HG02840 (cell line): ENCODE measurements at regions not wholly inside any gene's neighbourhood (a gene's known extent, or its start where the extent isn't known, plus 50 kb on each side); places are given as distances from the start of the nearest gene placed in this dataset.
"Not testable (repeated sequence)": the region's sequence is repeated elsewhere in the genome, so short reads cannot be mapped to it uniquely, and the experiment has no call there.

Experiments
- ATAC-seq: cut with Tn5 transposase; IDR thresholded peaks from one replicate; pipeline ENCODE4 v1.9.1; 2021; ENCODE audit warnings: mild to moderate bottlenecking, moderate library complexity, moderate number of reproducible peaks; ENCODE audit not compliant: unreplicated experiment, low FRiP score

DNA sequence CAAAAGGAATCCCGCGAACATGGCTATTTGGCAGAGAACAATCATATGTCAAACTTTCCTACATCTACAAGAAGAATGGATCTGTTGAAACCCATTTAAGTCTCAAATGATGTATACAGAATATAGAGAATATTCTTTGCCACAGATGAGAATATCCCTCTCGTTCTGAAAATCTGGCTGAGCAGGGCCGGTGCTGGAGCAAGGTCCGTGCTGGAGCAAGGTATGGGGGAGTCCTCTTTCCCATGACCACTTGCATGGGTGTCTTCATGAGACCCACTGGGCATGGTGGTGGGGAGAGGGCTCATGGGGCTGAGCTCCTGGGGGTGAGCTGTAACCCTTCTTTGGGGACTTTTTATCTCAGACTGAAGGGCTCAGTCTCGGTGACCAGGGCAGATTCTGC, 440.9 kb downstream of the SOX9 start:
- no peak for ATAC-seq

DNA sequence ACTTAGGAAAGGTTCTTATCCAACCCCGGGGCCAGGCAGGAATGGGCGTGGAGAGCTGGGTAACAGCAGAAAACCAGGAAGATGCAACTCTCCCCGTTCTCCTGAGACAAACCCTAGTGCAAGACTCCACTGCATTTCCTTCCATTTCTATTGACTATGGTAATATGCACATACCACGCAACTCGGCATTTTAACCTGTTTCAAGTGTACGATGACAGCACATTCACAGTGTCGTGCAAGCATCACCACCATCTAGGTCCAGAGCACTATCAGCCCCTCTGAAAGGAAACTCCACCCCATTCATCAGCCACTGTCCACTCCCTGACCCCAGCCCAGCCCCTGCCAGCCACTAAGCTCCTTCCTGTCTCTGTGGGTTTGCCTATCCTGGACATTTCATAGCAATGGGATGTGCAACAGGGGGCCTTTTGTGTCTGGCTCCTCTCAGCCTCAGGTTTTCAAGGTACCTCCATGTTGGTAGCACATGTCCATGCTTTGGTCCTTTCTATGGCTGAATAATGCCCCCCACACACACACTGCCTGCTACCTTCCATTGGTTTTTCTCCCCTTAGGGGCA, 441.9 kb downstream of the SOX9 start:
- ATAC-seq, result no peak

DNA sequence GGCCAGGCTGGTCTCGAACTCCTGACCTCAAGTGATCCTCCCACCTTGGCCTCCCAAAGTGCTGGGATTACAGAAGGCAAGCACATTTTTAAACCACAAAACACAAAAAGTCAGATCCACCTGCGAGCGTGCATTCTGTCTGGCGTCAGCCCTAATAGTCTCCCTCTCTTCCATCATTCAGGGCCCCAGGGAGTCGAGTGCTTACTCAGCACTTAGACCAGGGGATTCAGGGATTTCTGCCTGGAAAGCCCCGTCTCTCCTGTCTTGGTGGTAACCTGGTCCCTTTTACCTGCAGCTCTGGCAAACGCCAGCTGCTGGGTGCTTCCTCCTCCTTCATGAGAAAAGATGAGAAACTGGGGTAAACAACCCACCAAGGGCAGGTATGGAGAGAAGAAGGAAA, 443.1 kb downstream of the SOX9 start:
- no peak for ATAC-seq

DNA sequence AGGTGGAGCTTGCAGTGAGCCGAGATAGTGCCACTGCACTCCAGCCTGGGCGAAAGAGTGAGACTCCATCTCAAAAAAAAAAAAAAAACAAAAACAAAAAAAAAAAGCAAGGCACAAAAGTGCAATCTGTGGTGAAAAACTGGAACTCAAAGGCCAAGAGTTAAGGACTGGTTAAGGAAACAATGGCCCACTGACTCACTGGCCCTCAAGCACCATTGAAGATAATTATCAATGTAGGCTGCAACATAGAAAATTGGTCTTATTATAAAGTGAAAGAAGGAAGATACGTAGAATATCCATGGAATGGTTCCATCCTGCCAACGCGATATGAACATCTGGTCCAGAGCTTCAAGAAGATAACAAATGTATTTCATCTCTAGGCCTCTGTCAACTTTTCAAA, 444.2 kb downstream of the SOX9 start:
- ATAC-seq, result no peak

DNA sequence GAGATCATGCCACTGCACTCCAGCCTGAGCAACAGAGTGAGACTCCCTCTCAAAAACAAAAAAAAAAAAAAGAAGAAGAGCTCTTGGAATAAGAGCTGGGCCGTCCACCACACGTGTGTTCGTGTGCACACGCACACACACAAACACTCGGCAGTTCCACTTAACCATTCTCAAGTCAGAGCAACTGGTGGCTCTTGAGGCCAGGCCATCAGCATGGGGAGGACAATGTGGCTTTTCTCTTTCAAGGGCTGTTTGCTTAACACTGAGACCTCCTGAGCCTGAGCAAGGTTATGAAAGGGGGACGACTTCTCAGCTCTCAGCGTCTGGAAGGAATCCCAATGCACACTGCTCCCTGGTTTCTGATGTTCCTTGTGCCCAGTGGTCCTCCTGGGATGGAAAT, 444.9 kb downstream of the SOX9 start:
- no peak for ATAC-seq

DNA sequence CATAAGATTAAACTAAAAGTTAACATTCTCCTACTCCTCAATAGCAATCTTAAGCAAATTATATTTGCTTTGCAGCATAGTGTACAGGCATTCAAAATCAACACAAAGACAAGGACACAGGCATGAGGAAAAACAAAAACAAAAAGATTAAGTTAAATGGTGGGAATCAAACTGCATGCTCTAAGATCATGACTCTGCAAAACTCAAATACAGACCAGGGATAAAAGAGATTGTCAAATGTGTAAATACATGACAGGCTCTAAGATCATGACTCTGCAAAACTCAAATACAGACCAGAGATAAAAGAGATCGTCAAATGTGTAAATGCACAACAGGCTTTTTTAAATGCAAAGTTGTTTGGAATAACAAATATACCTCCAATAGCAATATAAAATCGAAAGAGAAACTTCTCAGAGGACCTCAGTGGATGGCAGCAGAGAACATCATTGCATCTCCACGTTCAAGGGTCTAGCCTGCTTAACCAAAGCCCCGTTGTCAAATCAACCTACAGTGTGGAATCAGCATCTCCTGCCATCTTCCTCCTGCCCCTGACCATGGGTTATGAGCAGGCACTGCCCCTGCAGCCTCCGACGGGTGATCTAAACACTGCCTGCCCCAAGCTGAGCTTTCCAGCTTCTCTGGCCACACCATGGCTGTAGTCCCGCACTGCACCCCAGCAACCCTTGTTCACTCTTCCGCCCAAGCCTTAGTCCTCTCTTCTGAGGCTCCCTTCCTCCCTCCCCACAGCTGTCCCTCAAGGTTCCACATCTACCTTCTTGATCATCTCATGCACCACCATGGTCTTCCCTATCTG, 446.1 kb downstream of the SOX9 start:
- ATAC-seq, result no peak

DNA sequence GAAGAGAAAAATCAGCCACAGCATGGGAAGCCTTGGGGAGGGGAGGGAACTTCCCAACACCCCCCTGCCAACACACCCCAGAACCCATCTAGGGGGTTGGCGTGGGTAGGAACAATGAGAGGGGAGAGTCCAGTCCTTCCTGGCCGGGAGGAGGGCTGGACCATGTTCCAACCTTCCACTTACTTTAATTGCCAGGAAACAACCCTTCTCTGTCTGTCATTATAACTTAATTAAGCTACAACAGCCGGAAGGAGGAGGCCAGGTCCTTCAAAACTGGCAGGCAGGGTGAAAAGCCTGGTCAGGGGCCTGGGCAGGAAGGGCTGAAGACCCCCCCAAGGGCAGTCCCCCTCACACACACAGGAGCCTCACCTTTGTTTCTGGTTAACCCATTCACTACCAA, 447.0 kb downstream of the SOX9 start:
- no peak for ATAC-seq

DNA sequence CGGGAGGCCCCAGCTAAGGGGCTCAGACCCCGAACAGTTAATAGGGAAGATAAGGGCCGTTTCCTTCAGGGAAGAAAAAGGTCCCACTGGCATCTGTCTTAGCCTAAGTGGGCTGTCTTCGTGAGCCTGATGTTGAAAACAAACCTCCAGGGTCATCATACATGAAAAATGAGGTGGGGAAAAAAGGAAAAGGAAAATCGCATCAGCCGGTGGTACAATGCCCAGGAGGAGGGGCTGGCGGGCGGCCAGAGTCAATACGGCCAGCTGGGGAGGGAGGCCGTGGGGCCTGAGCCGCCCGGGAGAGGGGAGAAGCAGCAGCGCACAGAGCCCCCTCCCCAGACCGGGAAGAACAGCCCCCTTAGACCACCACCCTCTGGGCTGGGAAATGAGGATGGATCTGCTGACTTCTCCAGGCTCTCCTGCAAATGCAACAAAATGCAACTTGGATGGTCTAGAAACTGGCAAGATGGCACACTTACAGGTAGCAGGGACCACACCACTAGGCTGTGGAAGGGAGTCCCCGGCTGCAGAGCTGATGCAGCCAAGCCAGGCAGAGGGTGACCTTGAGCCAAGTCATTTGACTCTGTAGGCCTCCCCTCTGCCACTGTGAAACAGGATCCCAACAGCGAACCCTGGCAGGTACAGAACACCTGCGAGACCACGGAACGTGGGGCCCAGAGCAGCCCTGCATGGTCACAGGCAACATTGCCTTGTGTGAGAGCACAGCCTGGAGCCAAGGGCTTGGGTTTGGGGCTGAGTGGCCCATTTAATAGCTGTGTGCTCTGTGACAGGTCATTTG, 448.5 kb downstream of the SOX9 start:
- no peak for ATAC-seq

DNA sequence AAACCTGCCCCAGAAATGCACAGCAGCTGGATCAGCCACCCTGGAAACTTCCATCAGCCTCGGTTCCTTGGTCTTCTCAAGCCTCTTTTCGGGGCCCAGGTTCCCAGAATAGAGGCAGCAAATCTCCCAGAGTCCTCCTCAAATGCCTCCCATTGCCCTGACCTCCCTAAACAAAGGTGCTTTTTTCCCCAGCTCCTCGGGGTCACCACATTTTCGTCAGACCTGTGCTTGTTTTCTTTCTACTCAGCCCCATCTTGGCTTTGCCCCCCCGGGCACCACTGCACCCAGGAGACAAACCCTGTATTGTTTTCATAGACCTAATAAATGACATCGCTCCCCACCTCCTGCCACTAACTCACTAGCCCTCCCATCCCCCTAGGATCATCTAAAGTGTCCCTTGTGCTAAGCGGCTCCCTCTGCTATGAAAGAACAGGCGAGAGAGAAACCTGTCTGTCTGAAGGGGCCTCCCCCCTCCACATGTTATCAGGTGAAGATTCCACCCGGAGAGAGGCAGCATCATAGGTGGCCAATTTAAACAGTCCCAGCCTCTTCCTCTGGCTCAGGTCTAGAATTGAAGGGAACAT, 451.1 kb downstream of the SOX9 start:
- ATAC-seq, result no peak

DNA sequence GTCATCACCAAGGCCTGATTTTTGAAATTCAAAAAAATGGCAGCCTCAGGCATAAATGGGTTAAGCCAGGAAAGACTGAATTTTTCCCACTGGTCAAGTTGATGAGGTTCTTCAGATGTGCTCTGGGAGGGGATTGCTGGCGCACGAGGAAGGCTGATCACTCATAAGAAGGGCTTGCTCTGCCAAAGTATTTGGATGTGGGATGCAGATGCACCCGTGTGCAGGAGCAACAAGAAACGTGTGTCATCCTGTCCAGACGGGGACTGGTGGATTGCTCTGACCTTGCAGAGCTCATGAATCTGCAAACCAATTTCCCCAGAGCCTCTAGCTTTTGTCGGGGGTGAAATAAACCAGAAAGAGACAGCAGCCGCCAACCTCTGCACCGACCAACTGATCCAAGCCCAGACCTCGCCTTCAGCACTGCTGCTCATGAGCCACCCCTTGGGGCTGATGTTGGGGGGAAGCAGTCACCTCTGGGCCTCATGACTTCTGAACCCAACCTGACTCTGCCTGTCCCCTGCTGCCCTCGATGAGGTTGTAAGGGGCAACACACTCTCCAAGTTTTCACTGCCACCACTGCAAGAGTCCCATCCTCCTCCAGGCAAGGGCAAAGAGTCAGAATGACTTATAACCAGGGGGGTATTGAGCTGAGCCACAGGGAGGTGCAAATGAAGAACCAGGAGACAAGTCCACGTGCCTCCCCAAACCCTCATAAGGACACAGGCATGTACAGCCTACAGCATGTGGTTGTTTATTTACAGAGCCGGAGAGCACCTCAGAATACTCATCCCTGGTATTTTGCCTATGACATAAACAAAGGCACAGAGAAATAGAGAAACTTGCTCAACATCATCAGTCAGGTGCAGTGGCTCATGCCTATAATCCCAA, 452.0 kb downstream of the SOX9 start:
- no peak for ATAC-seq

DNA sequence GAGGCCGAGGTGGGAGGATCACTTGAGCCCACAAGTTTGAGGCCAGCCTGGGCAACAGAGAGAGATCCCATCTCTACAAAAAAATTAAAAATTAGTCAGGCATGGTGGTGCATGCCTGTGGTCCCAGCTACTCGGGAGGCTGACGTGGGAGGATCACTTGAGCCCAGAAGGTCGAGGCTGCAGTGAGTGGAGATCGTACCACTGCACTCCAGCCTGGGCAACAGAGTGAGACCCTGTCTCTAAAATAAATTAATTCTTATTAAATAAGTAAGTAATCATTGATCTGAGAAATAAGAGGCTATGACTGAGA, 452.6 kb downstream of the SOX9 start:
- ATAC-seq, result not testable (repeated sequence)

DNA sequence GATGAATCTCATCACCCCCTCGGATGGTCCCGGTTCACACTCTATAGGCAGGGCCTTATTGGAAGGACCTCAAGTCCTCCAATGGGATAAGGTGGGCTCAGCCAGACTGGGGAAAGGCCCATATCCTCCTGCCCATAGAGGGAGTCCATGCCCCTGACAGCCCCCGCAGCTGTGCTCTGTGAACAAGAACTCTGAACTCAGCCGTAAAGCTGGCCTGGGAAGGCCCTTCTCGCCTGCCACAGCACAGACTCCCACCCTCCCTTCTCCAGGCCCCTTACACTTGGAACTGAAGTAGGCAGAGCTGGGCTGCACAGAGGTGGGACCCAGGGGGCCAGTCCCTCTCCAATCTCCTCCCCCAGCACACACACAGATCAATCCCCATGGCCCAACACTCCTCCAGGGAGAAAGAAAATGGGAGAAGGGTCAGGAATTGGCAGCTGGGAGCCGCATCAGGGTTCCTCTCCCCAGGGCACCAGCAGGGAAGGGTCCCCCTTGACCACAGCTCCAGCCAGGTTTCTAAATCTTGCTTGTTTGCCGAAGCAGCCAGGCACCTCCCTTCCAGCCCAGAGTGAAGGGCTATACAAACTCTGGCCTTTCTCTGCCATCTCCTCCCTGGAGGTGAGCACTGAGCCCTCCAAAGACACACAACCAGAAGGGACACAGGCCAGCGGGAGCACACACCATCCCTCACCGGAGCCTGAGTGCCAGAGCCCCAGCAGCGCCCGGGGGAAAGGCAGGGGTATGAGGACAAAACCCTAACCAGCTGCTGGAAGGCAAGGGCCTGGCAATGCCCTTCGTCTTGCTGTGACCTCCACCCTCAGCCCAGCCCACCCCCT, 454.1 kb downstream of the SOX9 start:
- no peak for ATAC-seq

DNA sequence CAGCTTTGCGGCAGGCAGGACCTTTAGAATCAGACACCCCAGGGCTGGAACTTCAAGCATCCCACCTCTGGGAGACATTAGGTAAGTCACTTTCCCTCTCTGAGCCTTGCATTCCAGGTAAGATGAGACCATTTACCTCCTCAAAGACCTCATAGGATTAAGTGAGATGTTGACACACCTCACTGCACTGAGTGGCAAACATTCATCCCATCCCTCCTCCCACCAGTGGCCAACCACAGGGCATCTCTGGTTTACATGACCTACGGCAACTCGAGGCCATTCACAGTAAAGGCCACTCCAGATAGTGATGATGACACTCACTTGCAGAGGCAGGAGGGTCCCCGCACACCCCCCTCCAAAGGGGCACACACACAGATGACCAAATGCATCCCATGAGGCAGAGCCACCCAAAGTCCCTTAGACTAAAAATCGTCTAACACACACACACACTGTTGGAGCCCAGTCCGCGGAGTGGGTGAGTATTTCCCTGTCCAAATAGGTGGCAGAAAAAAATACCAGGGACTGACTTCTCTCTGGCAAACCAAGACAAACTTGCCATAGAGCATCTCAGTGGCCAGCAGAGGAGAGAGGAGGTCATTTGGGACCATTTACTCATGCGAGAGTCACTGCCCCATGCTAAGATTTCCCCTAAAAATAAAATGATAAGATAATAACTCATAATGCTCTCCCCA, 454.9 kb downstream of the SOX9 start:
- ATAC-seq, result no peak

DNA sequence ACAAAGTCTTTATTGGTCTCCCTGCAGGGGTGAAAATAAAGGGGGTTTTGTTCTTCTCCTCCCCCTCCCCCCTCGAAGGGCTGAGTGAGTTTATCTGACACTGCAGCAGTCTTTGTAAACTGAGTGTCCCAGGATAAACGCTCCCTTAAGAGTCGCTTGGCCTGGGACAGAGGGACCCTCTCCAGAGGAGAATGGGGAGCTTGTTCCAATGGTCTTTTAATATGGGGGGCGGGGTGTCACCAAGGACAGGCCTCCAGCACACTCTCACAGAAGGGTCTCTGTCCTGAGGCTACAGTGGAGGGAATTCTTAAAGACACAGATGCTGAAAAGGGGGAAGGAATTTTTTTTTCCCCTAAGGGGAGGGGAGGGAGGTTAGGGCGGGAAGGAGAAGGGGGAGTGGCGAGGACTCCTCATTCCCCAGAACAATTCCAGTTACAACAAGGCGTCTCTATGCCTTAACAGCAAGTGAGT, 455.5 kb downstream of the SOX9 start:
- no peak for ATAC-seq

DNA sequence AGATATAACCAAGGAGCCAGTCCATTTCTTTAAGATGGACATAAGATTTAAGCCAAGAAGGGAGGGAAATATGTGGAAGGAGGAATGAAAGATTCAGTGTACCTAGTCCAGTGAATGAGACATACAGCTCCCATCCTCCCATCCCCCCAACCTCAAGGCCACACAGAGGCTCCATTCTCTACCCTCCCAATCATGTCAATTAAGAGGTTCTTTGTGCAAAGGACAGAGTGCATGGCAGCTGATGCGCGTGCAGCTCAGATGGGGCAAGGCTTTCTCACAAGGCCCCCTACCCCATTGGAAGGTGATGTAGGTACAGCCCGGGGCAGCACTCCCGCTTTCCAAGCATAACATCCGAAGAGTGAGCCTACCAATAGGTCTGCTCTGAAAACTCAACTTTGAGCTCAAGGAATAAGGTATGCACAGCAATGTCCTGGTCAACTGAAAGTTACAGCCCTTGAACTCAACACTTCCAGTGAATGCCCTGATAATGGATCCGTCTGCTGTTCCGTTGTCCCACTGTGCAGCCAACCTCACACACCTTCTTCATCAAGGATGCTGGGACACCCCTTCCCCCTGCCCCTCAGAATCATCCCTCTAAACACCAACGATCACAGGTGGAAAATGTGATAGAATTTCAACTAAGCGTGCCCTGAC, 458.1 kb downstream of the SOX9 start:
- no peak for ATAC-seq

DNA sequence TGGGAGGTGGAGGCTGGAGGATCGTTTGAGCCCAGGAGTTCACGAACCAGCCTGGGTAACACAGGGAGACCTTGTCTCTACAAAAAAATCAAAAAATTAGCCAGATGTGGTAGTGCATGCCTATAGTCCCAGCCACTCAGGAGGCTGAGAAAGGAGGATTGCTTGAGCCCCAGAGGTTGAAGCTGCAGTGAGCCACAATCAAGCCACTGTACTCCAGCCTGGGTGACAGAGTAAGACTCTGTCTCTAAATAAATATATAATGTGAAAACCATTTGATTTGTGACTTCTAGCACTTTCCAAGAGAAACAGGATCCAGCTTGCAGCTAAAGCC, 459.1 kb downstream of the SOX9 start:
- ATAC-seq, result no peak

DNA sequence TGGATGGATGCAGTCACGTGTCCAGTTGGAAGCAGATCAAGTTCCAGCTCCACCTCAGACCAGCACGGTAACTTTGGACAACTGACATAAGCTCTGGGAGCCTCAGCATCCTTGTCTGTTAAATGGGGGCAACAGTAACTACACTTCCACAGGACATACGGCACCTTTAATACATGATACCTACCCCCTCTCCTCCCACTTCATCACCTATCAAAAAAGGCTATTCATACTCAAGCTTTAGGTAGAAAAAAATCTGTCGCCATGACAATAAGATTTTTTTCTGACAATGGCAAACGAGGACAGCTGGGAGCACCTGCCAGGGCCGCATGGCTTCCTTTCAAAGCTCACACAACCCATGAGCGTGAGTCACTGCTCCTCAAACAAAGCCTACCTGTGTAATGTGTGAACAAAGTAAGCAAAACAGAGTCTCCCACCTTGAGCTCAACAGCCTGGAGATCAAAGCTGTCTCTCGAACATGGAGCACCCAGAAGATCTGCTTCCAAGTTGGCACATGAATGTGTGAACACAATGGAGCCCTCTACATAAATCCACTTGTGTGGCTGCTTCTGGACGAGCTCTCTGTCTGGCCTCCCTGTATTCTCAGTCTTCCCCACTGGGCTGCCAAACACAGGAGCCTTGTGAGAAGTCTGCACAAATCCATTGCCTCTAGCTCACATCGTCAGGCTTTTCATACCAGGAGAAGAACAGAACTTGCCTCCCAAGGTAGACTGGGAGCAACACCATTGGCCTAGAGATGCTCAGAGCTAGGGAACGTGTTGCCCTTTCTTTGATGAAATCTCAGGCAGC, 459.7 kb downstream of the SOX9 start:
- ATAC-seq, result no peak

DNA sequence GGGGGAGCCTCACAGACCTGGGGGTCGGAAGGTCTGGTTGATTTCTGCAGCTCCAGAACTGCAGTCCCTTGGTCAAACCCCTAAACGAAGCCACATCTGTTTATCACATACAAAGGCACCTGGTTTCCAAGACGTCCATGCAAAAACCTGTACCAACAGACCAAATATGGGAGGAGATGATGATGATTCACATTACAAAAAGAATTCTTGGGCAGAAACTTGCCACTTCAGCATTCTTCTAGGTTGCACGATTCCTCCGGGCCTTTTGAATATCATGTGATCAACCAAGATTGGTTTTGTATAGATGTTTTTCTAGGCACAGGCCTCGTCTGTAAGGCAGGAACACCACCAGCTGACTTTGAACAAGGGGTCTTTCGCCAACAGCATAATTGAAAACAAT, 466.3 kb downstream of the SOX9 start:
- ATAC-seq, result no peak
